HG02870 (cell line): ENCODE measurements at regions not wholly inside any gene's neighbourhood (a gene's known extent, or its start where the extent isn't known, plus 50 kb on each side); places are given as distances from the start of the nearest gene placed in this dataset.
"Not testable (repeated sequence)": the region's sequence is repeated elsewhere in the genome, so short reads cannot be mapped to it uniquely, and the experiment has no call there.

Source experiments
- ATAC-seq: cut with Tn5 transposase; IDR thresholded peaks from one replicate; pipeline ENCODE4 v1.9.1; 2021; ENCODE audit warnings: mild to moderate bottlenecking, moderate library complexity; ENCODE audit not compliant: unreplicated experiment

GRCh38 chr21:14009238-14009981 is 201.3 kb downstream of the LIPI start:
- ATAC-seq, result not testable (repeated sequence)

GRCh38 chr21:14008436-14008835 is 202.3 kb downstream of the LIPI start:
- not testable (repeated sequence) for ATAC-seq

- not testable (repeated sequence) for ATAC-seq
These were observed 202.7 kb downstream of the LIPI start for GRCh38 chr21:14008006-14008405.

- not testable (repeated sequence) for ATAC-seq
These were observed 204.6 kb downstream of the LIPI start for GRCh38 chr21:14006144-14006543.

GRCh38 chr21:13986996-13987958 is 223.5 kb downstream of the LIPI start:
- ATAC-seq, result not testable (repeated sequence)

GRCh38 chr21:13985865-13986863 is 224.6 kb downstream of the LIPI start:
- not testable (repeated sequence) for ATAC-seq

GRCh38 chr21:13985137-13985864 is 225.5 kb downstream of the LIPI start:
- ATAC-seq, result not testable (repeated sequence)

- ATAC-seq, result not testable (repeated sequence)
These were observed 226.0 kb downstream of the LIPI start for GRCh38 chr21:13984728-13985127.

- not testable (repeated sequence) for ATAC-seq
These were observed 229.3 kb downstream of the LIPI start for GRCh38 chr21:13981176-13982087.

GRCh38 chr21:13980115-13980662 is 230.6 kb downstream of the LIPI start:
- ATAC-seq, result peak; percentile 95

- ATAC-seq, result peak; percentile 20
These were observed 231.1 kb downstream of the LIPI start for GRCh38 chr21:13979608-13980007.

- ATAC-seq, result not testable (repeated sequence)
These were observed 236.2 kb downstream of the LIPI start for GRCh38 chr21:13974582-13974981.

GRCh38 chr21:13969853-13970252 is 240.9 kb downstream of the LIPI start:
- not testable (repeated sequence) for ATAC-seq

GRCh38 chr21:13969002-13969401 is 241.8 kb downstream of the LIPI start:
- not testable (repeated sequence) for ATAC-seq

- not testable (repeated sequence) for ATAC-seq
These were observed 247.5 kb downstream of the LIPI start for GRCh38 chr21:13963259-13963658.

GRCh38 chr21:13937236-13937635 is 273.5 kb downstream of the LIPI start:
- ATAC-seq, result no peak

- ATAC-seq, result not testable (repeated sequence)
These were observed 274.5 kb downstream of the LIPI start for GRCh38 chr21:13936033-13936937.
